GM21447 (cell line): ENCODE measurements at regions not wholly inside any gene's neighbourhood (a gene's known extent, or its start where the extent isn't known, plus 50 kb on each side); places are given as distances from the start of the nearest gene placed in this dataset.

ENCODE experiments used
- ATAC-seq: cut with Tn5 transposase; IDR thresholded peaks from one replicate; pipeline ENCODE4 v1.9.1; 2021; ENCODE audit not compliant: unreplicated experiment

GRCh38 chr6:130756824-130757223, 70.4 kb upstream of the SMLR1 start:
- no peak for ATAC-seq

DNA sequence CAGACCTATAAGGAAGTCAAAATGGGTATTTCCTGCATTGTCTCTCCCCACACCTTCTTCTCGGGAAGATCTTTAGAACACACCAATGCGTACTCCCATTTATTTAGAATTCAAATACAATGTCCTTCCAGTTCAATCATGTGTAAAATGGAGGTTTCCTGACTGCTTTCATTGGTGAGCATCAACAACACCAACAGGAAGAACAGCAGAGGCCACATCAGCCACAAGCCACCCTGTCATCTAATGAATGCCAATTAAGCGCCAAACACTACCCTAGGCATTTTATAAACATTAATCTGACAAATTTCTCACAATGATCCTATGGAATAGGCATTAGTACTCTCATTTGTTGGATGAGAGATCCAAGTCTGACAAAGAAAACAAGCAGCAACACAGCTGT, 68.4 kb upstream of the SMLR1 start:
- no peak for ATAC-seq

- ATAC-seq: no peak
These were observed 67.2 kb upstream of the SMLR1 start for GRCh38 chr6:130760006-130760405.

DNA sequence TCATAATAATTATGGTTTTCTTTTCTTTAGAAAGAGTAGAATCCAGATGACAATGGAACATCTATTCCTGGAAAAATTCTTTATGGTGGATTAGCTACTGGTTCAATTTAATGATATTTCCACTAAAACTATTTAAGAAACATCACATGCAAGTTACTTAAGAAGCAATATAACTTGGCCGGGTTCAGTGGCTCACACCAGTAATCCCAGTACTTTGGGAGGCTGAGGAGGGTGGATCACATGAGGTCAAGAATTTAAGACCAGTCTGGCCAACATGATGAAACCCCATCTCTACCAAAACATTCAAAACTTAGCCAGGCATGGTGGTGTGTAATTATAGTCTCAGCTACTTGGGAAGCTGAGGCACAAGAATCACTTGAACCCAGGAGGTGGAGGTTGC, 65.9 kb upstream of the SMLR1 start:
- no peak for ATAC-seq

GRCh38 chr6:130765181-130765727, 62.0 kb upstream of the SMLR1 start:
- ATAC-seq: no peak

DNA sequence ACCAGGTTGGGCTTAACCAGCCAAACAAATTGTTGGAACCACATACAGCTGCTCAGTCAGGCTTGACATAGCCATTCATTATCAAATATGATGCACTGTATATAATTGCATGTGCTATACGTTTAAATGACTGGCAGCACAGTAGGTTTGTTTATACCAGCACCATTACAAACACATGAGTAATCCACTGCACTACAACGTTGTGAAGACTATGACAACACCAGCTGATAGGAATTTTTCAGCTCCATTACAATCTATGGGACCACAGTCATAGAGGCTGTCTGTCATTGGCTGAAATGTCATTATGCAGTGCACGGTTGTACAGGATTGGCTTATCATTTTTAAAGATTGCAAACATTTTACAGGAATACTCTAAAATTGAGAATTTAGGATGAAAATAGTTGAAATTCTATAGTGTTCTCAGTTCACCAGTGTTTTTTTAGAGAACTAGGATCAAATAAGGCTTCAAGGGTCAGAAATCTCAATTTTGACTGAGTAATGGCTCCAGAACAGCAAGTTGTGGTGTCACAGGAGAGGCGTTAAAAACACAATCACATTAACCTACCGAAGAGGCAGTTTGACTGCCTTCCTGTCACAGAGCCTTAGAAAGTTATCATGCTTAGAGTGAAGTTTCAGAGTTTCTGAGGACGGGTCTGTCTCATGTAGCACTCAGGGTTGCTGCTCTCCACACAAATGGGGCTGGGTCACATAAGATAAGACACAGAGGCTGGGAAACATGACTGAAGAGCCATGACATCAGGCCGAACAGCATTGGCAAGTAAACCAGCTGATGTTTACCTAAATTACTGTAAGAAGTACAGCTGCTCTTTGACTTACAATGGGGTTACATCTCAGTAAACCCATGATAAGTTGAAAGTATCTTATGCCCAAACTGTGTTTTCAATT, 60.7 kb upstream of the SMLR1 start:
- no peak for ATAC-seq

- no peak for ATAC-seq
These were observed 57.3 kb upstream of the SMLR1 start for GRCh38 chr6:130769861-130770260.

DNA sequence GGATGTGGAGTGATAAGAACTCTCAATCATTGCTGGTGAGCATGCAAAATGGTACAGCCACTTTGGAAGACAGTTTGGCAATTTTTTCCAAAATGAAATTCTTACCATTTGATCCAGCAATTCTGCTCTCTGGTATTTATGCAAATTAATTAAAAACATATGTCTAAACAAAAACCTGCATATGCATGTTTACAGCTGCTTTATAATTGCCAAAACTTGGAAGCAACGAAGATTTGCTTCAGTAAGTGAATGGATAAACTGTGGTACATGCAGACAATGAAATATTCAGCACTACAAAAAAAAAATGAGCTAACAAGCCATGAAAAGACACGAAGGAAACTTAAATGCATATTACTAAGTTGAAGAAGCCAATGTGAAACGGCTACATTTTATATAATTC, 55.5 kb upstream of the SMLR1 start:
- ATAC-seq: no peak

GRCh38 chr6:130773860-130774259, 53.3 kb upstream of the SMLR1 start:
- no peak for ATAC-seq

GRCh38 chr6:130775411-130776012, 51.7 kb upstream of the SMLR1 start:
- ATAC-seq: no peak

GRCh38 chr6:130776287-130776925, 50.8 kb upstream of the SMLR1 start:
- ATAC-seq: peak; percentile 92
